ENCODE measurements at regions not wholly inside any gene's neighbourhood (a gene's known extent, or its start where the extent isn't known, plus 50 kb on each side); places are given as distances from the start of the nearest gene placed in this dataset.

DNA sequence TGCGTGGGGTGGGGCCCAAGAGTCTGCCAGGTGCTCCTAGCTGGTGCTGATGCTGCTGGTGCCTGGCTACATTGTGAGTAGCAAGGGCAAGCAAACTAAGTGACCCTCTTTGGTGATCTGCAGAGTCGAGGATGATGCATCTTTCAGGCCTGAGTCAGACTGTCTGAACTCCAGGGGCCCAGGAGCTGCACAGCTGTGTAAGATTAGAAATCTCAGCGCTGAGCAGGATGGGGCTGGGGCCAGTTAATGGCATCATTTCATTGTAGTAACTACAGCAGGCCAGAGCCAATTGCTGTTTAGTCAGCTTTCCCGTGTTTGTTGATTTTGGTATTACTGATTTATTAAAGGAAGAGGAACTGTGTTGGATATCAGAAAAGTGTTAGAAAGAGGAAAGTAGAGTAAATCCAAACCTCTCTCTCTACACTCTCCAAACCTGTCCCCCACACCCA lies 365.2 kb downstream of the PAX1 start:
- TF ChIP-seq GATA1 (IDR thresholded peaks at IDR 0.05; ENCODE audit: low read depth, low read length) (no peak), POLR2A (IDR thresholded peaks at IDR 0.05; ENCODE audit: low read length) (no peak)

All from erythroblast (primary cell).